GM23338 (cell line): ENCODE measurements at regions not wholly inside any gene's neighbourhood (a gene's known extent, or its start where the extent isn't known, plus 50 kb on each side); places are given as distances from the start of the nearest gene placed in this dataset.
A peak's percentile ranks its signal among the peaks of the same experiment; 100 is the strongest.

Experiments
- ATAC-seq: fragments of 200-7000 bp; cut with Tn5 transposase; 3 replicates; pipeline ENCODE4 v1.9.1; 2020
- DNase-seq: peaks from one replicate; pipeline ENCODE4 v3.0.0-alpha.2; 2015; ENCODE audit warnings: low spot score
- H2AFZ ChIP-seq: fragments of 200-600 bp; sonication (generic); 2 replicates; pipeline ENCODE4 v1.8.0; 2016; ENCODE audit warnings: antibody characterized with exemption, mild to moderate bottlenecking, moderate library complexity
- H3F3A ChIP-seq: fragments of 200-600 bp; sonication (generic); replicated peaks from 2 replicates; pipeline ENCODE4 v1.8.0; 2017; ENCODE audit warnings: antibody characterized with exemption, mixed run types, low read depth
- H3K27ac ChIP-seq: fragments of 200-600 bp; sonication (generic); 2 replicates; pipeline ENCODE4 v1.6.1; 2016; ENCODE audit warnings: low read depth
- H3K27me3 ChIP-seq: fragments of 200-600 bp; sonication (generic); 2 replicates; pipeline ENCODE4 v1.8.0; 2016; ENCODE audit warnings: mild to moderate bottlenecking, mixed run types, moderate library complexity; ENCODE audit not compliant: insufficient read depth
- H3K36me3 ChIP-seq: fragments of 200-600 bp; sonication (generic); 2 replicates; pipeline ENCODE4 v1.8.0; 2016; ENCODE audit warnings: mild to moderate bottlenecking; ENCODE audit not compliant: insufficient read depth
- H3K4me1 ChIP-seq: fragments of 200-600 bp; sonication (generic); 2 replicates; pipeline ENCODE4 v1.8.0; 2016; ENCODE audit warnings: mild to moderate bottlenecking, moderate library complexity; ENCODE audit not compliant: insufficient read depth
- H3K4me2 ChIP-seq: fragments of 200-600 bp; sonication (generic); 2 replicates; pipeline ENCODE4 v1.7.1; 2017; ENCODE audit warnings: mixed run types
- H3K4me3 ChIP-seq: fragments of 200-600 bp; sonication (generic); 2 replicates; pipeline ENCODE4 v1.6.1; 2016; ENCODE audit warnings: mixed run types
- H3K79me2 ChIP-seq: fragments of 200-600 bp; sonication (generic); replicated peaks from 2 replicates; pipeline ENCODE4 v1.8.0; 2017; ENCODE audit warnings: mild to moderate bottlenecking; ENCODE audit not compliant: insufficient read depth
- H3K9me2 ChIP-seq: fragments of 200-600 bp; sonication (generic); 2 replicates; pipeline ENCODE4 v1.8.0; 2017; ENCODE audit not compliant: insufficient read depth
- H4K20me1 ChIP-seq: fragments of 200-600 bp; sonication (generic); replicated peaks from 2 replicates; pipeline ENCODE4 v1.8.0; 2017; ENCODE audit warnings: mild to moderate bottlenecking; ENCODE audit not compliant: insufficient read depth
- H3K27ac Mint-ChIP-seq: 2 replicates; pipeline ENCODE4 v1.8.0; 2020; ENCODE audit warnings: inconsistent platforms, mild to moderate bottlenecking, moderate library complexity, mixed read lengths
- H3K27me3 Mint-ChIP-seq: 3 replicates; pipeline ENCODE4 v1.8.0; 2022; ENCODE audit warnings: low read depth, mild to moderate bottlenecking, moderate library complexity, mixed read lengths, inconsistent platforms; ENCODE audit not compliant: insufficient read depth, poor library complexity
- H3K36me3 Mint-ChIP-seq: 3 replicates; pipeline ENCODE4 v1.8.0; 2021; ENCODE audit warnings: low read depth, mild to moderate bottlenecking, inconsistent platforms, moderate library complexity, mixed read lengths
- H3K4me1 Mint-ChIP-seq: 3 replicates; pipeline ENCODE4 v1.8.0; 2020; ENCODE audit warnings: mild to moderate bottlenecking, inconsistent platforms, mixed read lengths
- H3K4me3 Mint-ChIP-seq: 3 replicates; pipeline ENCODE4 v1.8.0; 2021; ENCODE audit warnings: moderate library complexity, mild to moderate bottlenecking, inconsistent platforms, mixed read lengths
- H3K9me3 Mint-ChIP-seq: 3 replicates; pipeline ENCODE4 v1.8.0; 2020; ENCODE audit warnings: moderate library complexity, mild to moderate bottlenecking, inconsistent platforms, mixed read lengths
- CREB1 ChIP-seq: fragments of 250-450 bp; sonication (Bioruptor Pico); IDR thresholded peaks from 2 replicates; pipeline ENCODE4 v1.5.0; 2020; ENCODE audit warnings: low read depth, mild to moderate bottlenecking, moderate library complexity
- CTCF ChIP-seq, 2 experiments: fragments of 200-600 bp in 1 of 2; sonication (generic) in 1 of 2; conservative IDR thresholded peaks; 2 replicates each; pipeline versions ENCODE4 v1.5.1 to v1.6.1; 2016 to 2017; ENCODE audit warnings: antibody characterized with exemption in 2 of 2, low read depth in 2 of 2, mild to moderate bottlenecking in 2 of 2, moderate library complexity in 1 of 2
- ETS1 ChIP-seq: IDR thresholded peaks from 2 replicates; pipeline ENCODE4 v1.6.1; 2016; ENCODE audit warnings: antibody characterized with exemption
- EZH2 ChIP-seq: fragments of 200-600 bp; sonication (generic); IDR thresholded peaks from one replicate; pipeline ENCODE4 v1.8.0; 2017; ENCODE audit warnings: antibody characterized with exemption, mild to moderate bottlenecking, low read depth; ENCODE audit not compliant: unreplicated experiment
- EZH2phosphoT487 ChIP-seq: fragments of 200-600 bp; sonication (generic); IDR thresholded peaks from one replicate; pipeline ENCODE4 v1.8.1; 2018; ENCODE audit warnings: antibody characterized with exemption; ENCODE audit not compliant: unreplicated experiment
- JUNB ChIP-seq: IDR thresholded peaks from one replicate; pipeline ENCODE4 v1.6.1; 2016; ENCODE audit warnings: antibody characterized with exemption; ENCODE audit not compliant: unreplicated experiment
- NANOG ChIP-seq: IDR thresholded peaks from 2 replicates; pipeline ENCODE4 v1.6.1; 2016; ENCODE audit warnings: antibody characterized with exemption, borderline replicate concordance
- POLR2AphosphoS5 ChIP-seq: IDR thresholded peaks from 2 replicates; pipeline ENCODE4 v1.6.1; 2016; ENCODE audit warnings: antibody characterized with exemption, low read depth
- REST ChIP-seq: IDR thresholded peaks from one replicate; pipeline ENCODE4 v1.6.1; 2018; ENCODE audit warnings: antibody characterized with exemption; ENCODE audit not compliant: unreplicated experiment
- STAT1 ChIP-seq: IDR thresholded peaks from one replicate; pipeline ENCODE4 v1.6.1; 2016; ENCODE audit warnings: antibody characterized with exemption; ENCODE audit not compliant: unreplicated experiment
- ZNF114 ChIP-seq: fragments of 250-450 bp; sonication (Bioruptor Pico); IDR thresholded peaks from 2 replicates; pipeline ENCODE4 v1.5.0; 2020; ENCODE audit warnings: mild to moderate bottlenecking, moderate library complexity
- ZNF331 ChIP-seq: fragments of 250-450 bp; sonication (Bioruptor Pico); IDR thresholded peaks from 2 replicates; pipeline ENCODE4 v1.5.0; 2020; ENCODE audit warnings: low read depth, mild to moderate bottlenecking, moderate library complexity
- ZNF462 ChIP-seq: fragments of 250-450 bp; sonication (Bioruptor Pico); IDR thresholded peaks from 2 replicates; pipeline ENCODE4 v1.5.0; 2020; ENCODE audit warnings: mild to moderate bottlenecking, moderate library complexity

GRCh38 chr11:81495699-81496292, 1237.9 kb downstream of the FAM181B start:
- Histone ChIP-seq H3K79me2 (no peaks in the 10 kb centered on the region), H3K9me2 (no peaks in the 10 kb centered on the region), H2AFZ (no peak overlapping the region), H3K4me2 (peak overlapping the region; percentile 11), H3F3A (no peaks in the 10 kb centered on the region), H3K4me3 (no peak overlapping the region), H3K36me3 (no peaks in the 10 kb centered on the region), H3K4me1 (peaks cover 40% of the 10 kb centered on the region), H3K27me3 (no peaks in the 10 kb centered on the region), H4K20me1 (no peaks in the 10 kb centered on the region), H3K27ac (no peak overlapping the region)
- Mint-ChIP-seq H3K4me3 (no peak overlapping the region), H3K4me1 (peaks cover 35% of the 10 kb centered on the region), H3K36me3 (no peaks in the 10 kb centered on the region), H3K27me3 (peaks cover 2% of the 10 kb centered on the region), H3K27ac (no peak overlapping the region), H3K9me3 (no peaks in the 10 kb centered on the region)
- no peak for TF ChIP-seq ZNF331
- no peak for TF ChIP-seq ETS1
- TF ChIP-seq CREB1 (CRISPR knock-in tag): no peak
- no peak for TF ChIP-seq ZNF114 (CRISPR knock-in tag)
- no peak for TF ChIP-seq REST
- TF ChIP-seq STAT1: no peak
- no peak for TF ChIP-seq ZNF462 (CRISPR knock-in tag)
- TF ChIP-seq EZH2: no peak
- TF ChIP-seq CTCF (conservative IDR thresholded peaks at IDR 0.05; ENCODE audit: low read depth in 2 of 2): no peak
- no peak for TF ChIP-seq POLR2AphosphoS5
- TF ChIP-seq NANOG: no peak
- no peak for TF ChIP-seq JUNB
- TF ChIP-seq EZH2phosphoT487: no peak
- DNase-seq (peak; percentile 32), ATAC-seq (peak; percentile 70)
